GM21723 (cell line): ENCODE measurements at regions not wholly inside any gene's neighbourhood (a gene's known extent, or its start where the extent isn't known, plus 50 kb on each side); places are given as distances from the start of the nearest gene placed in this dataset.
"Not testable (repeated sequence)": the region's sequence is repeated elsewhere in the genome, so short reads cannot be mapped to it uniquely, and the experiment has no call there.

ENCODE experiments used
- ATAC-seq: cut with Tn5 transposase; IDR thresholded peaks from one replicate; pipeline ENCODE4 v1.9.1; 2021; ENCODE audit warnings: mild to moderate bottlenecking, moderate library complexity; ENCODE audit not compliant: unreplicated experiment

- no peak for ATAC-seq
Observed at GRCh38 chr6:11387707-11388430, 149.7 kb upstream of the TMEM170B start.

- no peak for ATAC-seq
Observed at GRCh38 chr6:11386726-11387125, 150.8 kb upstream of the TMEM170B start.

- peak; percentile 74 for ATAC-seq
Observed at GRCh38 chr6:11386323-11386722, 151.2 kb upstream of the TMEM170B start.

GRCh38 chr6:11384531-11385309, 152.3 kb upstream of the NEDD9 start:
- ATAC-seq: no peak

- ATAC-seq: peak; percentile 78
Observed at GRCh38 chr6:11381801-11382513, 149.5 kb upstream of the NEDD9 start.

GRCh38 chr6:11380969-11381744, 148.7 kb upstream of the NEDD9 start:
- no peak for ATAC-seq

GRCh38 chr6:11380549-11380948, 148.1 kb upstream of the NEDD9 start:
- no peak for ATAC-seq

- no peak for ATAC-seq
Observed at GRCh38 chr6:11379805-11380204, 147.3 kb upstream of the NEDD9 start.

- no peak for ATAC-seq
Observed at GRCh38 chr6:11378639-11379038, 146.2 kb upstream of the NEDD9 start.

GRCh38 chr6:11374036-11375010, 141.9 kb upstream of the NEDD9 start:
- peak; percentile 92 for ATAC-seq

GRCh38 chr6:11373208-11373607, 140.7 kb upstream of the NEDD9 start:
- no peak for ATAC-seq

- not testable (repeated sequence) for ATAC-seq
Observed at GRCh38 chr6:11372186-11372790, 139.8 kb upstream of the NEDD9 start.

GRCh38 chr6:11370191-11371018, 137.9 kb upstream of the NEDD9 start:
- ATAC-seq: no peak

- no peak for ATAC-seq
Observed at GRCh38 chr6:11368760-11369159, 136.3 kb upstream of the NEDD9 start.

GRCh38 chr6:11368264-11368663, 135.8 kb upstream of the NEDD9 start:
- ATAC-seq: no peak

GRCh38 chr6:11367638-11368199, 135.3 kb upstream of the NEDD9 start:
- ATAC-seq: no peak

GRCh38 chr6:11366934-11367637, 134.6 kb upstream of the NEDD9 start:
- ATAC-seq: no peak
